Daoy (cell line): ENCODE measurements at regions not wholly inside any gene's neighbourhood (a gene's known extent, or its start where the extent isn't known, plus 50 kb on each side); places are given as distances from the start of the nearest gene placed in this dataset.
A peak's percentile ranks its signal among the peaks of the same experiment; 100 is the strongest.

Source experiments
- DNase-seq: peaks from one replicate; pipeline ENCODE4 v3.0.0-alpha.2; 2015; ENCODE audit warnings: low read depth

DNA sequence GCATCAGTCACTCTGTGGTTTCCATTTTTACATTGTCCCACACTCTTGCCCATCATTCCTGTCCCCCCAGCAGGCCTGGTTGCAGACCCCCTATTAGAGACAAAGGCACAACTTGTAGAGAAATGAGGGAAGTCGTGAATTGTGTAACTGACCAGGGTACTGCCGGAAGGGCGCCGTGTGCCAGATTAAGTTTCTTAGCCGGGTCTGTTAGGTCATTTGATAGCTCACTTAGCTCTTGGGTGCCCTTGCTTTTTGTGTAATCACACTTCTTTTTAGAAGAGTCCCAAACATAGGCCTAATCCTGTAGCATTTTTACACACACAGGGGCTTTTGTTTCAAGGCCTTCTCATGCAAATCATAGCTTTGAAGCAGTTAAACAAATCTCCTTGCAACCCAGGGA lies 87.2 kb downstream of the CTAGE1 start:
- no peak for DNase-seq

DNA sequence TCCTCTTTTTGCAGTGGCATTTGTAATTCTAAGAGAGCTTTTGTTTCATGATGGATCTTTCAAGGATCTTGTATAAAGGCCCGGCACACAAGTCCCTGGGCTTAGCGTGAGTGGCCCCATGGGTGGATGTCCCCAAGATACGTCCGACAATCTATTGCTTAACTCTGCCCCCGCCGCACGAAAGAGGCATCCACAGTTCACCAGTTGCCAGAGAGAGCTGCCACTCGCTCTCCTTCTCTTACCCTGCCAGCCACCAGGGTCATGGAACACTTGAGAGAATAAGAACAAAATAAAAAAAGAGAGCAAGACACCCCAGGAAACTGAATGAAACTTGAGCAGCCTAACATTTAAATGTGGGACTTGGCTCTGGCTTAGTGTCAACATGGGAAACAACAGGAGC lies 92.3 kb downstream of the CTAGE1 start:
- DNase-seq = no peak

- DNase-seq = peak; percentile 51
Measured at GRCh38 chr18:22324191-22325131, 93.3 kb downstream of the CTAGE1 start.

DNA sequence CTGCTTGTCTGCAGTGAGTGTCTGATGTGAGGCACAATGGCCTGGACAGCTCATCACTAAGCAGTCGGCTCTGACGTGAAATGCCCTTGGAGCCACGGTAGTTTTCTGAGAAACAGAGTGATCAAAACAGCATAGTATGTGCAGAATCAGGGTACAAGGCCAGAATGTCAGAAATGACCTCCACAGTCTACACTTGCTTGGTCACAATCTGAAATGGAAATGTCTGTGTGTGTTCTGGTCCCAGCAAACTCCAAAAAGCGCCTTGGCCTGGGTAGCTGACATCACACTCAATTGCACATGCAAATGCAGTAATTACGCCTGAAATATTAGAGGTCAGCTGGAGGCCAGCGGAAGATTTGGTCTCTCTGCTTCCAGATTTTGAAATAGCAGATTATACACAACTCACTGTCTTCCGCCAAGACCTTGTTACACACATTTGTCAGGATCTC lies 95.4 kb downstream of the CTAGE1 start:
- DNase-seq = no peak

DNA sequence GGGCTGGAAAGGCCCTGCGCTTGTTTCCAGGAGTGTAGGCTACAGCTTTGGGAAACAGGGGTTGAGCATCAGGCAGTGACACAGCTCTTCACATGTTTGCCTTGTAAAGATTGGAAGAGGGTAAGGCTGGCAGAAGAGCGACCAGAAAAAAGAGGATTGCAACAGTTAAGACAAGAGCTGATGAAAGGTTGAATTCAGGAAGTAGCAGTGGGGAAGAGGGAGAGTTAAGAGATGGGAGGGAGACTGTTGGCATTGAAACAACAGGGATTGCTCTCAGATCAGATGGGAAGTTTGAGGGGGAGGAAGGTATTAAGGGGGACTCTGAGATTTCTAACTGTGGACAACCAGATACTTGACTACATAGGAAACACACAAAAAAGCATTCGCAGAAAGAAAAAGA lies 96.9 kb downstream of the CTAGE1 start:
- DNase-seq = no peak

DNA sequence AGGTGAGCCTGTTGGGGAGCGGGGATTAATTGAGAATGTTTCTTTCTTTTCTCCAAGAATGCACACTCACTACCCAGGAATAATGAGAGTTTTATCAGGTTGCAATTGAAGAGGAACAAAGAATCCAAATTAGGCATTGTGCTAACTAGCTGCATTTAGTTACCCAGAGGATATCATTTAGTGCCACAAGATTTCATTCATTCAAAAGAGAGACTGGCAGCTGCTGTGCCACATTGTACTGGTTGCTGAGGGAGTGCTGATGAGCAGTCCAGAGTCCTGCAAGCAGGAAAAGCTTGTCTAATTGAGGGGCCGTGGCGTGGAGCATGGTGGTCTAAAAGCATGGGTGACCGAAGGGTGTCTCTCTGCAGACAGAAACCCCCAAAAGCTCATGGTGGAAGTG lies 97.6 kb downstream of the CTAGE1 start:
- DNase-seq = no peak

DNA sequence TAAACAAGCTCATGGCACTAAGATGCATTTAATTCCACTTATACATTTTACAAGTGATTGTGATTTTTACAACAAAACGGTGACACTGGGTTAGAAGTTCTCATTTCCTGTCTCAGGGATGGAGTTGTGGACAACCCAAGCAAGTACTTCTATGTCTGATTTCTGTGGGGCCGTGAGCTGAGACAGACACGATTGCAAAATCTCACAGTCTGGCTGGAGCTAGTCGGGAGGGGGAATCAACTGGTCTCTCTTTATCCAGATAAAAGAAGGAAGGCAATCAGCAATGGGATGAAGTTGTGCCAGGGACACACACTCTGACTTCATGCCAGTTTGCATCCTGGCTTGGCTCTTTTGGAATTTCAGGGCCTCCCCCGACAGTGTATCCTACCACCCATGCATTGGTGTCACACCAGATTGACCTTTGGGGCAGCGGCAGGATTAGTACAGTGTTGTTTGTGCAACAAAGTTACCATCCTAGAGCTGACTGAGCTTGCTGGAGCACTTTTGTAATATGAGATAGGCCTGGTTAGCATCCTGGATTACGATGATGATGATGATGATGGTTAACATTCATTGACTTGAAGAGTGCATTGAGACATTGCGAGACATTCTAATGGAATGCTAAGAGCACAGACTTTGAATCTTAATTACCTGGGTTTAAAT lies 98.8 kb downstream of the CTAGE1 start:
- DNase-seq = no peak

DNA sequence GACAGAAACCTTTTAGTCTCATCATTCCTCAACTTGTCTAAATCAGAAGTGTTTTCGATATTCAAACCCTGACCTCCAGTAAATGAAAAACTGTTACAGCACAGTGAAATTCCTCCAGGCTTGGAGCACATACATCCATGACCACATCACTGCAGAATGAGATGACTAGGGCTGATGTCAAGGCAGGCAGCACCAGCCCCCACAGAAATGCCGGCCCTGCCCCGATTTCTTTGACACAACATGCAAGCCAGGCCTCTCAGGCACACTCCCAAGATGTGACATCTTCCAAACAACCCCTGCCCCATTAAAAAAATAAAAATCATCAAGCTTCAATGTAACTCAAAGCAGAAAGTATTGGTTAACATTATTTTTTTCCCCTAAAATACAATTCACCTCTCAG lies 103.3 kb downstream of the CTAGE1 start:
- DNase-seq = peak; percentile 67

DNA sequence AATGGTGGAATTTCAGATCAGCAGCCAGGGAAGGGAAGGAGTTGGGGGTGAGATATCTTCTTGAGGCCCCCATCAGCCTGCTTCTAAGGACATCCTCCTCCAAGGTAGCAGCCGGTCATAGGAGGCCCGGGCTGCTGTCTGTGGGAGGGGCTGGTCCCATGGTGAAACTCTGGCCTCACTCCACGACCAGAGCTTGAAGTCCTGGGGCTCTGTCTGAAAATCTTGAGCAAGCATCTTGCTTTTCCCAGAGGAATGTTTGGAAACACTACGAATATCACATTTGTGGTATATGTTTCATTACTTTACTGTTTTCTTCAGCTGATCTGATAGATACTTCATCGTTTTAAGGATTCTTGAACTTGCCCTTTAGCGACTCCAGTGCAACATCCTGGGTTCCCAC lies 103.7 kb downstream of the CTAGE1 start:
- no peak for DNase-seq

DNA sequence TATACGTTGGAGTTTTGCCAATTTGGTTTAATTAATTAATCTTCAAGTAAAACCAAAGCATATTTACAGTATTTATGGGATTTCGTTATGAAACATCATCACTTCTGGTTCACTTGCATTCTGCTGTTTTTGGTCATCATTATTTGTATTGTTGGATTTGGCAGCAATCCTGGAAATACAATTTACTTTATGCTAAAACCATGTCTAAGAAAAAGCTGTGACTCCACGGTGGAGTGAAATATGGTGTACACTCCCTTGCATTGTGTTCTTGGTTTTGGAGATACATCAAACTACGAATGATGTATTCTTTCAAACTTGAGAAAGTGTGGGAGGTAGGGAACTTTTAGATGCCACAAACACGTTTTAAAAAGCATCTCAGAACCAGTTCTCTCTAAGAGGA lies 106.4 kb downstream of the CTAGE1 start:
- no peak for DNase-seq

DNA sequence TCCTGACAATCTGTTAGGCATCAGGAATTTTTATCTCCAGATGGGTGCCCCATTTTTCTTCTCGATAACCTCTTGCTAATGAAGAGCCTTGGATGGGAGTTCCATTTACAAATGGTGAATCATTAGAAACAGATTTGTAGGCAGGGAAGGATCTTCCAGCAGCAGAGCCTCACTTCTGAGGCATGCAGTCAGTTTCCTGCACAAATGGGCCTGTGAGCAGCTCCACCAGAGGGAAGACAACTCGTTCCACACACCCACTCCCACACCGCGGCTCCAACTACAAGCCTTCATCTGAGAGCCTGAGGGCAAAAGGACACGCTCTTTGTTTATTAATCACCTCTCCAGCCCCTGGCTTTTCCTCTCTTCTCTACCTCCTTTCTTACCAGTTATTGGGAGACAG lies 108.5 kb downstream of the CTAGE1 start:
- peak; percentile 18 for DNase-seq

GRCh38 chr18:22307528-22307927 lies 110.2 kb downstream of the CTAGE1 start:
- no peak for DNase-seq

DNA sequence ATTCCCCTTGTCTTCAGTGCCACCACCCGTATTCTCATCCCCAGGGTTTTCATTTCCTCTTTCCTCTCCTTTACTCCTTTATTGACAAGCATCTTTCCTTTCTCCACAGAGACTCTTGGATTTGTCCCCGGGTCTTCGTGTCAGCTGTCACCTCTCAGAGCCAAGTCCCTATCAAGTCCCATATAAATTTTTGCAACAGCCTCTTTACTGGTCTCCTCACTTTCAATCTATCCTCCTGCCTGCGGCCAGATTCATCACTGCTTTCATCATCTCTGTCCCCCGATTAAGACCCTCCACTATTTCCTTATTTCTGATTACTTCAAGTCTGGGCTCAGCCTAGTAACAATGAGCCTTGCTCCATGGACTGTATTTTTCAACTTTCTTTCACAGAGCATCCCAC lies 113.8 kb downstream of the CTAGE1 start:
- no peak for DNase-seq

DNA sequence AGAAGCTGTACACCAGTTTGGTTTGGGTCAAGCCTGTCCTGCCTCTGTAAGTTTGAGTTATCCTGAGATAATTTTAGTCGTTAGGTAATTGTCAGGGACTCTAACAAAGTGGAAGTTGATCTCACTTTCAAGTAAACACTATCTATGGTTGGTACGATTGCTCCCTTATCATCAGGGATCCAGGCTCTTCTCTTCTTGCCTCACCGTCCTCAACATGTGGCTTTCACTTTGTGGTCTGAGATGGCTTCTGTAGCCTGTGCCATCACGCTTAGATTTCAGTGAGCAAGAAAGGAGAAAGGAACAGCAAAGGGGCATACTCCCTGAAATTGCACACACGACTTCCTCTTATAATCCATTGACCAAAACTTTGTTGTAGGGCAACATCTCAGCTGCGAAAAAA lies 115.6 kb downstream of the CTAGE1 start:
- DNase-seq = no peak

DNA sequence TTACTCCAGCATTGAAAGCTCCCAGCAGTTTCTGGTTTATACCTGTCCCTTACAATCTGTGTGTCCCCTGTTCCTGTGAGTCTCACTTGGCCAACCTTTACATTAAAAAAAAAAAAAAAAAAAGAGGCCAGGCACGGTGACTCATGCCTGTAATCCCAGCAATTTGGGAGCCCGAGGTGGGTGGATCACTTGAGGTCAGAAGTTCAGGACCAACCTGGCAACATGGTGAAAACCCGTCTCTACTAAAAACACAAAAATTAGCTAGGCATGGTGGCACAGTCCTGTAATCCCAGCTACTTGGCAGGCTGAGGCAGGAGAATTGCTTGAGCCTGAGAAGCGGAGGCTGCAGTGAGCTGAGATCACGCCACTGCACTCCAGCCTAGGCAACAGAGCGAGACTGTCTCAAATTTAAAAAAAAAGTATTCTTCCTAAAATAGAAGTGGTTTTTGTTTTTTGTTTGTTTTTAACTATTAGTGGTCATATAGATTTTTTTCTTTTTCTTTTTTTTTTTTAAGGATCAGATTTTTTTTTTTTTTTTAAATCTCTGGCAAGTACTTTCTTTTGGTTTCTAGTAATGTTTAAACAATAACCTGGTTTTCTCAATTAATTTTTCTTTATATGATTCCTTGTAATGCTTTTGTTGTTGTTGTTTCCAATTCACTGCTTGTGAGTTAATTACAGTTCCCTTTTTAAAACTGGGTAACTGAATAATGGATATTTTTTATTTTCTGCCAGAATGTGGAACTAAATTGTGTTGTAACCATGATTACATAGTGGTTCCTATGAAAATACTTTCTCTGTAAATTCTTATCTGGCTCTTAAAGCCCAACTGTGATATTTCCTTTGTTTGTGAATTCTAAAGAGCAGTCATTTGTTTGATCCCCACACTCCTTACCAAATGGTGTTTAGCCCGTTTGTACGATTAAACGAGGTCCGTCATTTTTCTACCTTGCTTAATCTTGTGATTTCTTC lies 116.8 kb downstream of the CTAGE1 start:
- peak; percentile 66 for DNase-seq

GRCh38 chr18:22297008-22297407 lies 120.7 kb downstream of the CTAGE1 start:
- no peak for DNase-seq

GRCh38 chr18:22296304-22296703 lies 121.4 kb downstream of the CTAGE1 start:
- DNase-seq = no peak

- DNase-seq = no peak
Measured at GRCh38 chr18:22293417-22293816, 124.0 kb downstream of the GATA6 start.

DNA sequence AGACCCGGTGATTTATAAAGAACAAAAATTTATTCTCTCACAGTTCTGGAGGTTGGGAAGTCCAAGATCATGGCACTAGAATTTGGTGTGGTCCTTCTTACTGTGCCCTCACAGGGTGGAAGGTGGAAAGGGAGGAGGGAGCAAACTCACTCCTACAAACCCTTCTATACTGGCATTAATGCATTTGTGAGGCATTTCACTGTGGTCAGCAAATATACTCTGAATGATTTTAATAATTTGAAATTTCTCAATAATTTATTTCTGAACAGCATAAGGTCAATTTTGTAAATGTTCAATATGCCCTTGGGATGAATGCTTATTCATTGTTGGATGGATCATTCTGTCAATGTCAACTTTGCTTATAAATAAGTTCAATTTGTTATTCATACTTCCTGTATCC lies 120.6 kb downstream of the GATA6 start:
- DNase-seq = no peak

GRCh38 chr18:22286585-22286984 lies 117.2 kb downstream of the GATA6 start:
- DNase-seq = peak; percentile 30

GRCh38 chr18:22285361-22286140 lies 116.2 kb downstream of the GATA6 start:
- no peak for DNase-seq
